AG09309 (cell line): ENCODE measurements at regions not wholly inside any gene's neighbourhood (a gene's known extent, or its start where the extent isn't known, plus 50 kb on each side); places are given as distances from the start of the nearest gene placed in this dataset.

Experiments
- DNase-seq: peaks from one replicate; pipeline ENCODE4 v3.0.0-alpha.2; 2010; ENCODE audit warnings: low read depth
- H3K4me3 ChIP-seq: 2 replicates; pipeline ENCODE4 v1.5.1; 2011; ENCODE audit warnings: mild to moderate bottlenecking, low read depth, low read length, moderate library complexity; ENCODE audit not compliant: control insufficient read depth
- CTCF ChIP-seq: IDR thresholded peaks from 2 replicates; pipeline ENCODE4 v1.5.1; 2011; ENCODE audit warnings: mild to moderate bottlenecking, low read depth, low read length, inconsistent platforms; ENCODE audit not compliant: insufficient read depth, control insufficient read depth; ENCODE audit errors: missing control alignments

DNA sequence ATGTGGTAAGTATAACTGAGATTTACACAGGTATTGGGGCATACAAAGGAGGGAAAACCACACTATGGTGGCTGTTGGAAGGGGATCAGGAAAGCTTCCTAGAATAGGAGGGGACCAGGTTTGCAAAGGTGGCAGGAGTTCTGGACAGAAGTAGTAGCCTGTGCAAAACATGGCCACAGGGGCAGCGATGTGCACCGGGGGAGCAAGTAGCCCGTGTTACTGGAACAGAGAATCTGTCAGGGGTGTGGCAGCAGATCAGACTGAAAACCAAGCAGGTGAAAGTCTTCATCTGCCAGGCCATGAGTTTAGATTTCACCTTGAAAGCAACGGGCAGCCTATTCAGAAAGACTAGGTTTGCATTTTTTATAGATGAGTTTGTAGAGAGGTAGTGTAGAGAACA, 182.3 kb upstream of the LPP start:
- no peak for DNase-seq
- TF ChIP-seq CTCF: no peak
- no peak overlapping the region for H3K4me3 ChIP-seq

GRCh38 chr3:187972454-187972853, 181.5 kb upstream of the LPP start:
- no peak for DNase-seq
- no peak overlapping the region for H3K4me3 ChIP-seq
- no peak for TF ChIP-seq CTCF

DNA sequence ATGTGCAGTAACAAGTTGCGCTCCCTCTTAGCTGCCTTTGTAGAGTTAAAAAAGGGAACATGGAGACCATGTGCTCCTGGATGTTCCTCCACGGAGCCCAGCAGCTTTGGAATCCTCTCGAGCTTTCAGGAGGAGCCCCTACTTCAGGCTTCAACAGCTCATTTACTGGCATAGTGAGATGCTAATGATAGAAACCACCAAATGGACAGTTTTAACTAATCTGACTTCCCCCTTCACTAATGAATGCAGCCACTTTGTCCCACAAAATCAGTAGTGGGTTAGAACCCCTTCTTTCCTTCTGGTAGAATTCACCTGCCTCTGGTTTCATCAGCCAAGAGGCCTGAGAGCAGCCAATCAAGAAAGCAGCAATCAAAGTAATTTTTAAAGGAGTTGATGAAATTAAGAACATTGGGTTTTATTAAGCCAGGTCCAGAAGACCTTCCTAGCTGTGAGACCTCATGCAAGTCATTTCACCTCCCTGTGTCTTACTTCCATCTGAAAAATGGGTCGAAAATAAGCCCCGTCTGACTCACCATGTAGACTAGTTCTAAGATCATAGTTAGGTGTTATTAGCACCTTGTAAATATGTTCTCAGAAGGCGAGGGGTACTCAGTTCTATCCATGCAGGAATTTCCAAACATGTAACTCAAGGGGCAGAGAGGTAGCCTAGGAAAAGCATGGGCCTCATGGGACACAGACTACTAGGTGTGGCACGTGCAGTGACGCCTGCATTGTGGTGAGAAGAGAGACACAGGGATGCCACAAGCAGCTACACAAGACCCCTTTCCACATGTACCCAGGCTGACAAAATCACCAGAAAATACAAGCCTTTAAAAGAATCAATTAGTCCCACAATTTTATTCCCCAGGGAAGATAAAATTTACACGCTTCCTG, 179.7 kb upstream of the LPP start:
- H3K4me3 ChIP-seq: no peak overlapping the region
- DNase-seq: no peak
- no peak for TF ChIP-seq CTCF

DNA sequence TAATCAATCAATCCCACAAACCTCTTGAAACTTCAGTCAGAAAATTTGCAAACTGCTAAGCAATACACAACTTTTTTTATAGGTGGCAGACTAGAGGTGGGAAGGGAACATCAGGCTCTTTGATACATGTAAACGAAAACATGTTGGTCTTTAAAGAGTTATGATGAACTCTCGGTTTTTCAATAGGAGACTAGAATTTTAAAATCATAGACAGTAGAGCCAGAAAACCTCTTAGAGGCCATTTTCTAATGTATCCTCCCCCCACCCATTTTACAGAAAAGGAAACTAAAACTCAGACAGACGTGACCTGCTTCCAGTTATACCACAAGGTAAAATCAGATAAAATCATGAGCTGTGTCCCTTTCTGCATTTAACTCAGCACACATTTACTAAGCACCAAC, 179.1 kb upstream of the LPP start:
- no peak overlapping the region for H3K4me3 ChIP-seq

GRCh38 chr3:187975561-187976364, 178.2 kb upstream of the LPP start:
- TF ChIP-seq CTCF: no peak
- no peak for DNase-seq
- no peak overlapping the region for H3K4me3 ChIP-seq

More for the DNA sequence above, 179.1 kb upstream of the LPP start:
- no peak for DNase-seq
- TF ChIP-seq CTCF: no peak

DNA sequence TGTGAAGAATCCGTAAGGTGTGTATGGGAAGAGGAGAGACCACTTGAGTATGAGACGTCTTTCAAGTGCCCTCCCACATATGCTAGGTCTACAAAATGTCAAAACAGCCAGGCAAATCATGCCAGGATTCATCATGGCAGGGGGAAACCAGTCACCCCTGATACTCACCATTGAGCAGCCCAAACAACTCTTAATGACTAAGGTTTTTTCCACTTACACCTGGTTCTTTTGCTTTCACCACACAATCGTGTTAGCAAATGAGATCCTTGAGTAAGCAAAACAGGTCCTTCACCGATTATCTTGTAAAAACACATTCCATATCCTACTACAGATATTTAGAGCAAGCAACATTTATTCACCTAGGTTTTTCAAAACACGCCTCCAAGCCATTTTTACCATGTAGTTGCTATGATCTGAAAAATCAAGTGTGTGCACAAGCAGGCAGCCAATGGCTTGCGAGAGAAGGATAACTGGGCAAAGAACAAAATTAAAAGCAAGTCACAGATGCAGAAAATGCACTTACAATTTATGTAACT, 177.5 kb upstream of the LPP start:
- H3K4me3 ChIP-seq: no peak overlapping the region
- DNase-seq: no peak
- TF ChIP-seq CTCF: no peak
